DOHH2 (cell line): ENCODE measurements at regions not wholly inside any gene's neighbourhood (a gene's known extent, or its start where the extent isn't known, plus 50 kb on each side); places are given as distances from the start of the nearest gene placed in this dataset.

Experiments used
- H3F3A ChIP-seq: fragments of 200-600 bp; sonication (generic), shearing (Covaris generic); 2 replicates; pipeline ENCODE4 v1.6.0; 2016; ENCODE audit warnings: antibody characterized with exemption, mild to moderate bottlenecking; ENCODE audit not compliant: control insufficient read depth, insufficient read depth
- H3K27ac ChIP-seq: fragments of 200-600 bp; sonication (generic); 2 replicates; pipeline ENCODE4 v1.5.1; 2014; ENCODE audit warnings: low read depth, mild to moderate bottlenecking, low read length, moderate library complexity
- H3K27me3 ChIP-seq: fragments of 200-600 bp; sonication (generic); 2 replicates; pipeline ENCODE4 v1.6.1; 2014; ENCODE audit warnings: mild to moderate bottlenecking, low read length, mixed read lengths; ENCODE audit not compliant: control insufficient read depth
- H3K36me3 ChIP-seq: fragments of 200-600 bp; sonication (generic); 2 replicates; pipeline ENCODE4 v1.6.1; 2014; ENCODE audit warnings: mild to moderate bottlenecking, low read length, moderate library complexity, mixed read lengths; ENCODE audit not compliant: control insufficient read depth
- H3K4me1 ChIP-seq: fragments of 200-600 bp; sonication (generic); 2 replicates; pipeline ENCODE4 v1.6.1; 2014; ENCODE audit warnings: mild to moderate bottlenecking, low read length, mixed read lengths; ENCODE audit not compliant: control insufficient read depth
- H3K4me2 ChIP-seq: fragments of 200-600 bp; sonication (generic); 2 replicates; pipeline ENCODE4 v1.6.0; 2014; ENCODE audit warnings: mild to moderate bottlenecking, low read length, moderate library complexity
- H3K4me3 ChIP-seq: fragments of 200-600 bp; sonication (generic); 2 replicates; pipeline ENCODE4 v1.5.1; 2014; ENCODE audit warnings: mild to moderate bottlenecking, low read length, mixed read lengths
- H3K79me2 ChIP-seq: fragments of 200-600 bp; sonication (generic); 2 replicates; pipeline ENCODE4 v1.6.1; 2014; ENCODE audit warnings: mild to moderate bottlenecking, low read length, mixed read lengths; ENCODE audit not compliant: control insufficient read depth
- H3K9me2 ChIP-seq: fragments of 200-600 bp; sonication (generic); replicated peaks from 2 replicates; pipeline ENCODE4 v1.6.1; 2014; ENCODE audit warnings: mild to moderate bottlenecking, low read length, mixed read lengths; ENCODE audit not compliant: control insufficient read depth
- H3K9me3 ChIP-seq: fragments of 200-600 bp; sonication (generic); 2 replicates; pipeline ENCODE4 v1.6.1; 2014; ENCODE audit warnings: antibody characterized with exemption, low read length, mixed read lengths; ENCODE audit not compliant: control insufficient read depth, insufficient read depth
- H4K20me1 ChIP-seq: fragments of 200-600 bp; sonication (generic); 2 replicates; pipeline ENCODE4 v1.6.0; 2014; ENCODE audit warnings: low read depth, mild to moderate bottlenecking, antibody characterized with exemption, low read length, moderate library complexity; ENCODE audit not compliant: control insufficient read depth, insufficient read depth
- CTCF ChIP-seq: fragments of 200-600 bp; sonication (generic); IDR thresholded peaks from one replicate; pipeline ENCODE4 v1.5.1; 2014; ENCODE audit warnings: antibody characterized with exemption, mild to moderate bottlenecking, low read depth, low read length; ENCODE audit not compliant: poor library complexity, severe bottlenecking
- EZH2phosphoT487 ChIP-seq: fragments of 200-600 bp; sonication (generic); IDR thresholded peaks from 2 replicates; pipeline ENCODE4 v1.6.1; 2017; ENCODE audit warnings: borderline replicate concordance, mild to moderate bottlenecking, antibody characterized with exemption, low read length, moderate library complexity, mixed read lengths

GRCh38 chr2:188181884-188182283 is 109.8 kb upstream of the GULP1 start:
- Histone ChIP-seq H3K4me3 (no peak overlapping the region), H3K9me3 (no peaks in the 10 kb centered on the region), H3K36me3 (no peaks in the 10 kb centered on the region), H3K9me2 (no peaks in the 10 kb centered on the region), H3K27me3 (no peaks in the 10 kb centered on the region), H3K27ac (no peak overlapping the region), H3K79me2 (no peaks in the 10 kb centered on the region), H3F3A (no peaks in the 10 kb centered on the region), H3K4me1 (no peaks in the 10 kb centered on the region), H4K20me1 (no peaks in the 10 kb centered on the region), H3K4me2 (no peak overlapping the region)
- TF ChIP-seq EZH2phosphoT487 = no peak
- no peak for TF ChIP-seq CTCF

- Histone ChIP-seq H3K9me2 (no peaks in the 10 kb centered on the region), H3K4me1 (no peaks in the 10 kb centered on the region), H3K36me3 (no peaks in the 10 kb centered on the region), H3K27me3 (no peaks in the 10 kb centered on the region), H3F3A (no peaks in the 10 kb centered on the region), H3K9me3 (no peaks in the 10 kb centered on the region), H4K20me1 (no peaks in the 10 kb centered on the region), H3K79me2 (no peaks in the 10 kb centered on the region), H3K4me2 (no peak overlapping the region), H3K27ac (no peak overlapping the region), H3K4me3 (no peak overlapping the region)
- TF ChIP-seq EZH2phosphoT487 (no peak), CTCF (no peak)
Measured at GRCh38 chr2:188187726-188188125, 103.9 kb upstream of the GULP1 start.

DNA sequence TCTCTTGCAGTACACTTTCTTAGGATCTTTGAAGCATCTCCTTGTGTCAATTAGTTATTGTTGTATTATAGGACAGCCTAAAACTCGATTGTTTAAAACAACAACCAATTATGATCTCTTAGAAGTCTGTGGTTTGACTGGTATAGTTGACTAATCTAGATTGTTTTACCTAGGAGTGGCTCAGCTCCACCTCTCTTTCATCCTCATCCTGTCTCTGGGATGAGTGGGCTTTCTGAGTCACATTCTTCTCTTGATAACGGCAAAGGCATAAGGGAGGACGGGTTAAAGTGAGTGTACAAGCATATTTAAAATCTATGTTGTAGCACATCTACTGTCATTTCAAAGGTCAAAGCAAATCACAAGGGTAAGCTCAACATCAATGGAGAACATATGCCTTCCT is 102.3 kb upstream of the GULP1 start:
- Histone ChIP-seq H4K20me1 (no peaks in the 10 kb centered on the region), H3F3A (no peaks in the 10 kb centered on the region), H3K4me3 (no peak overlapping the region), H3K9me2 (no peaks in the 10 kb centered on the region), H3K27me3 (no peaks in the 10 kb centered on the region), H3K79me2 (no peaks in the 10 kb centered on the region), H3K36me3 (no peaks in the 10 kb centered on the region), H3K4me2 (no peak overlapping the region), H3K9me3 (no peaks in the 10 kb centered on the region), H3K27ac (no peak overlapping the region), H3K4me1 (no peaks in the 10 kb centered on the region)
- TF ChIP-seq CTCF = no peak
- no peak for TF ChIP-seq EZH2phosphoT487

DNA sequence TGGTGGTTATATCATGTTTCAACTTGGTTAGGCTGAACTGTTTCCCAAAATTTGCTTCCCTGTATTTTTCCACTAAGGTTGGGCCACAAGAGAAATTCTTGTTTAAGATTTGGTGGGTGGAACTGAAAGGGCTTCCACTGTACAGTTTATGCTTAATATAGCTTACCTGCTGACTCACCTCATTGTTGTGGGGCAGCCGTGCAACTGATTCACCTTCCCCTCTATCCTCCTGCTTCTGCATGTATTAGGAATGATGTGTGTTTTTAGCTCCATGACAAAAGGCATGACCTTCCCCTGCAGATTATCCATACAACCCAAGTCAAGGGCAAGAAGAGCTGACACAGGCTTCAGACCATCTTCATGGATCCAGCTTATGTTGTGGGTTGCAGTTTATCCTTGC is 98.4 kb upstream of the GULP1 start:
- Histone ChIP-seq H3K4me1 (no peaks in the 10 kb centered on the region), H3K9me2 (no peaks in the 10 kb centered on the region), H3K4me3 (no peak overlapping the region), H4K20me1 (no peaks in the 10 kb centered on the region), H3K27ac (no peak overlapping the region), H3K9me3 (no peaks in the 10 kb centered on the region), H3F3A (no peaks in the 10 kb centered on the region), H3K36me3 (no peaks in the 10 kb centered on the region), H3K27me3 (no peaks in the 10 kb centered on the region), H3K79me2 (no peaks in the 10 kb centered on the region), H3K4me2 (no peak overlapping the region)
- TF ChIP-seq EZH2phosphoT487 (no peak), CTCF (no peak)
